ENCODE measurements at regions not wholly inside any gene's neighbourhood (a gene's known extent, or its start where the extent isn't known, plus 50 kb on each side); places are given as distances from the start of the nearest gene placed in this dataset.

GRCh38 chr6:149267072-149267471 lies 50.4 kb upstream of the TAB2 start:
- DNase-seq (ENCODE audit: low spot score), result no peak

DNA sequence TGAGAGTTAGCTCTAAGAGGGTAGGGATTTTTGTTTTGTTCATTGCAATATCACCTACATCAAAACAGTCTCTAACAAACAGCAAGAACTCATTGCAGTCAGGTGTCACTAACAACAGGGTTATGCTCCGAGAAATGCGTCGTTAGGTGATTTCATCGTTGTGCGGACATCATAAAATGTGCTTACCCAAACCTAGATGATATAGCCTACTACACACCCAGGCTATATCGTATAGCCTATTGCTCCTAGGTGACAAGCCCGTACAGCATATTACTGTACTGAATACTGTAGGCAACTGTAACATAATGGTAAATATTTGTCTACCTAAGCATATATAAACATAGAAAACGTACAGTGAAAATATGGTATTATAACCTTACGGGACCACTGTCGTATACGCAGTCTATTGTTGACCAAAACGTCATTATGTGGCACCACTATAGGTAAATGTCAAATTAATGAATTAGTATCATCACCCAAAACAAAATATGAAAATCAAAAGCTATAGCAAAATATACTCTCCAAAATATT lies 49.9 kb upstream of the TAB2 start:
- no peak for TF ChIP-seq CTCF (IDR thresholded peaks at IDR 0.05; ENCODE audit: extremely low read depth, missing control alignments)
- no peak for DNase-seq (ENCODE audit: low spot score)

More at GRCh38 chr6:149267072-149267471, 50.4 kb upstream of the TAB2 start:
- no peak for TF ChIP-seq CTCF (IDR thresholded peaks at IDR 0.05; ENCODE audit: extremely low read depth, missing control alignments)
